Activated CD8-positive, alpha-beta T cell treated with anti-CD3 and anti-CD28 coated beads for 36 hours (primary cell): ENCODE measurements at regions not wholly inside any gene's neighbourhood (a gene's known extent, or its start where the extent isn't known, plus 50 kb on each side); places are given as distances from the start of the nearest gene placed in this dataset.

ENCODE experiments used
- ATAC-seq: fragments of 200-7000 bp; cut with Tn5 transposase; one replicate; pipeline ENCODE4 v1.10.0; 2021; ENCODE audit warnings: mild to moderate bottlenecking, moderate library complexity
- CTCF ChIA-PET: fragments of 350-600 bp; sonication (Branson Sonifier 250); formaldehyde crosslinking; loops from one replicate; lab custom pipeline; 2021; ENCODE audit warnings: antibody characterized with exemption; lab: Charles Lee
- POLR2A ChIA-PET: fragments of 350-600 bp; sonication (Branson Sonifier 250); formaldehyde crosslinking; loops from one replicate; lab custom pipeline; 2021; ENCODE audit warnings: antibody characterized with exemption; lab: Charles Lee
- DNase-seq: peaks from one replicate; pipeline ENCODE4 v3.0.0-alpha.2; 2020
- H3K27ac Mint-ChIP-seq: one replicate; pipeline ENCODE4 v1.8.0; 2021; ENCODE audit warnings: mild to moderate bottlenecking, mixed read lengths
- H3K27me3 Mint-ChIP-seq: one replicate; pipeline ENCODE4 v1.8.0; 2021; ENCODE audit warnings: mixed read lengths
- H3K36me3 Mint-ChIP-seq: one replicate; pipeline ENCODE4 v1.8.0; 2021; ENCODE audit warnings: low read depth, mixed read lengths
- H3K4me1 Mint-ChIP-seq: one replicate; pipeline ENCODE4 v1.8.0; 2021; ENCODE audit warnings: low read depth, mixed read lengths
- H3K4me3 Mint-ChIP-seq: one replicate; pipeline ENCODE4 v1.8.0; 2021; ENCODE audit warnings: mild to moderate bottlenecking, moderate library complexity, mixed read lengths
- H3K9me3 Mint-ChIP-seq: one replicate; pipeline ENCODE4 v1.8.0; 2021; ENCODE audit warnings: mixed read lengths
- intact Hi-C: fragments of 100-400 bp; cut with micrococcal nuclease; formaldehyde crosslinking; loops from one replicate; pipeline ENCODE4 v1.10.0; 2022
- TF ChIP-seq, protein P1 (sequence below): fragments of 200-600 bp; IDR thresholded peaks from one replicate; pipeline ENCODE4 v1.8.0; 2022; ENCODE audit warnings: antibody characterized with exemption, mild to moderate bottlenecking

DNA sequence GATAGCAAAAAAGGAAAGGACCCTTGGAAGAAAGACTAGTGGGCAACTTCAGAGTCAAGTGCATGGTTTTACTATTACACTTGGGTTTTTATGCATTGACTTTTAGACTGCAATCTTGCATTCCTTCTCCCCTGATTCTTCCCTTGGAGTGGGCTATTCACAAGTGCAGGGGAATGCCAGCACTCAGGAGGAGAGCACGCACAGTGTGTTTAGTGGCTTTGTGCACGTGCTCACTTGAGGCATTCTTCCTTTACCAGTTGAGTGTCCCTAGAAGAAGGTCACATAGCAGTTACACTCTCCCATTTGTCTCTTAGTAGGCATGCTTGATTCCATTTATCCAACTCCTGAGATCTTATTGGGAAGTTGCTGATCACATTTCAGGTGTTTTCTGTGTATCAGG is 351.1 kb upstream of the HSFY2 start:
- ATAC-seq (no peak), DNase-seq (no peak)
- Mint-ChIP-seq H3K4me1 (peaks cover 10% of the 10 kb centered on the region), H3K4me3 (no peak overlapping the region), H3K36me3 (no peaks in the 10 kb centered on the region), H3K27me3 (peaks cover 8% of the 10 kb centered on the region), H3K27ac (no peak overlapping the region), H3K9me3 (no peaks in the 10 kb centered on the region)
- ChIA-PET CTCF (no interaction called here), POLR2A (no interaction called here)
- TF ChIP-seq, protein P1, sequence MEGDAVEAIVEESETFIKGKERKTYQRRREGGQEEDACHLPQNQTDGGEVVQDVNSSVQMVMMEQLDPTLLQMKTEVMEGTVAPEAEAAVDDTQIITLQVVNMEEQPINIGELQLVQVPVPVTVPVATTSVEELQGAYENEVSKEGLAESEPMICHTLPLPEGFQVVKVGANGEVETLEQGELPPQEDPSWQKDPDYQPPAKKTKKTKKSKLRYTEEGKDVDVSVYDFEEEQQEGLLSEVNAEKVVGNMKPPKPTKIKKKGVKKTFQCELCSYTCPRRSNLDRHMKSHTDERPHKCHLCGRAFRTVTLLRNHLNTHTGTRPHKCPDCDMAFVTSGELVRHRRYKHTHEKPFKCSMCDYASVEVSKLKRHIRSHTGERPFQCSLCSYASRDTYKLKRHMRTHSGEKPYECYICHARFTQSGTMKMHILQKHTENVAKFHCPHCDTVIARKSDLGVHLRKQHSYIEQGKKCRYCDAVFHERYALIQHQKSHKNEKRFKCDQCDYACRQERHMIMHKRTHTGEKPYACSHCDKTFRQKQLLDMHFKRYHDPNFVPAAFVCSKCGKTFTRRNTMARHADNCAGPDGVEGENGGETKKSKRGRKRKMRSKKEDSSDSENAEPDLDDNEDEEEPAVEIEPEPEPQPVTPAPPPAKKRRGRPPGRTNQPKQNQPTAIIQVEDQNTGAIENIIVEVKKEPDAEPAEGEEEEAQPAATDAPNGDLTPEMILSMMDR = no peak
- intact Hi-C loops = no loop called here

DNA sequence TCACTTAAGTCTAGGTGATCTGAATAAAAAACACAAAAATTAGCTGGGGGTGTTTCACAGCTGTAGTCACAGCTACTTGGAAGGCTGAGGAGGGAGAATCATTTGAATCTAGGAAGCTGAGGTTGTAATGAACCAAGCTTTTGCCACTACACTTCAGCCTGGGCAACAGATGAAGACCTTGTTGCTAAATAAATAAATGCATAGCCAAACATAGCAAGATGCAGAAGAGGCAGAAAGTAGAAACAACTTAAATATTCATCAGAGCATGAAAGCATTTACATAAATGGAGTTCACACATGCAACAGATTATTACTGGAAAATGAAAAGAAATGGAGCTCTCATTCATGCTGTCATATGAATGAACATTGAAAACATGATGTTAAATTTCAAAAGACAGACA is 348.9 kb upstream of the HSFY2 start:
- ATAC-seq (no peak), DNase-seq (no peak)
- H3K36me3 Mint-ChIP-seq = no peaks in the 10 kb centered on the region
- H3K27me3 Mint-ChIP-seq = peaks cover 6% of the 10 kb centered on the region
- ChIA-PET CTCF (no interaction called here), POLR2A (no interaction called here)
- peaks cover 10% of the 10 kb centered on the region for H3K4me1 Mint-ChIP-seq
- intact Hi-C loops = no loop called here
- no peaks in the 10 kb centered on the region for H3K9me3 Mint-ChIP-seq
- H3K27ac Mint-ChIP-seq = no peak overlapping the region
- H3K4me3 Mint-ChIP-seq = no peak overlapping the region
- TF ChIP-seq, protein P1 = no peak

DNA sequence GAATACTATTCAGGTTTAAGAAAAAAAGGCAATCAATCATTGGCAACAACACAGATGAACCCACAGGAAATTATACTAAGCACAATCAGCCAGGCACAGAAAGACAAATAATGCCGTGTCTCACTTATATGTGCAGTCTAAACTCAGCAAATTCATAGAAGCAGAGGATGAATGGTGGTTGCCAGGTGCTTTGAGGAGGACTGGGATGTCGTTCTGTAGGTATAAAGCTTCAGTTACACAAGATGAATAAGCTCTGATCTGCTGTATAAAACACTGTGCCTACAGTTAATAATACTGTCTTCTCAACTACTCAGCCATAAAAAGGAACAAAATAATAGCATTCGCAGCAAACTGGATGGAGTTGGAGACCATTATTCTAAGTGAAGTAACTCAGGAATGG is 324.8 kb upstream of the HSFY2 start:
- intact Hi-C loops = no loop called here
- POLR2A ChIA-PET = no interaction called here

DNA sequence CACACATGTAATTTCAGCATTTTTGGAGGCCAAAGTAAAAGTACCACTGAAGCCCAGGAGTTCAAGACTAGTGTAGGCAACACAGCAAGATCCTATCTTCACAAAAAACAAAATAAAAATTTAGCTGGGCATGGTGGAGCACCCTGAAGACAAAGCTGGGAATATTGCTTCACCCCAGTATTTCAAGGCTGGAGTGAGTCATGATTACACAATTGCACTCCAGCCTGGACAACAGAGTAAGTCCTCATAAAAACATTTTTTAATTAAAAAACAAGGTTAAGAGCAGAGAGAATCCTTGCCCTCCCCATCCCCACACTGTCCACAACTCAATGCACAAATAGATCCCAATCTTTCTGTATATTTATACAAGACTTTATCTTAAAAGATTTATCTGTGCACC is 321.9 kb upstream of the HSFY2 start:
- Mint-ChIP-seq H3K4me3 (no peak overlapping the region), H3K27ac (no peak overlapping the region)
- intact Hi-C loops = no loop called here

More for the DNA sequence above, 324.8 kb upstream of the HSFY2 start:
- H3K4me1 Mint-ChIP-seq = no peaks in the 10 kb centered on the region
- H3K36me3 Mint-ChIP-seq = no peaks in the 10 kb centered on the region
- H3K27me3 Mint-ChIP-seq = no peaks in the 10 kb centered on the region
- TF ChIP-seq, protein P1 = no peak
- no peak overlapping the region for H3K27ac Mint-ChIP-seq
- ATAC-seq = no peak
- CTCF ChIA-PET = no interaction called here
- H3K9me3 Mint-ChIP-seq = peaks cover 2% of the 10 kb centered on the region
- H3K4me3 Mint-ChIP-seq = no peak overlapping the region
- DNase-seq = no peak

DNA sequence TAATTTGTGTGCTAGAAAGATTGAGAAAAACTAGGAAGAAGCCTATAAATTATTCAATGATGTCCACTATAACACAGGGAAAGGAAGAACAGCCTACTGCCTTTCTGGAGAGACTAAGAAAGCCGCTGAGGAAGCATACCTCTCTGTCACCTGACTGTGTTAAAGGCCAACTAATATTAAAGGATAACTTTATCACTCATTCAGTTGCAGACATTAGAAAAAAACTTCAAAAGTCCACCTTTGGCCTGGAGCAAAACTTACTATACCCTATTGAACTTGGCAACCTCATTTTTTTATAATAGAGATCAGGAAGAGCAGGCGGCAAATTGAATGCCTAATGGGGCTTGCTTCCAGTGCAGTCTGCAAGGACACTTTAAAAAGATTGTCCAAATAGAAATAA is 309.5 kb upstream of the HSFY2 start:
- DNase-seq = no peak
- Mint-ChIP-seq H3K27me3 (no peaks in the 10 kb centered on the region), H3K4me1 (no peaks in the 10 kb centered on the region), H3K4me3 (no peak overlapping the region), H3K36me3 (no peaks in the 10 kb centered on the region), H3K27ac (no peak overlapping the region), H3K9me3 (no peaks in the 10 kb centered on the region)
- ChIA-PET POLR2A (no interaction called here), CTCF (no interaction called here)
- ATAC-seq = no peak
- intact Hi-C loops = no loop called here
- TF ChIP-seq, protein P1 = no peak

More for the DNA sequence above, 321.9 kb upstream of the HSFY2 start:
- no peaks in the 10 kb centered on the region for H3K9me3 Mint-ChIP-seq
- no peak for DNase-seq
- no peak for ATAC-seq
- TF ChIP-seq, protein P1 = no peak
- H3K36me3 Mint-ChIP-seq = no peaks in the 10 kb centered on the region
- ChIA-PET POLR2A (no interaction called here), CTCF (no interaction called here)
- H3K4me1 Mint-ChIP-seq = no peaks in the 10 kb centered on the region
- H3K27me3 Mint-ChIP-seq = no peaks in the 10 kb centered on the region
